KMS-11 (cell line): ENCODE measurements at regions not wholly inside any gene's neighbourhood (a gene's known extent, or its start where the extent isn't known, plus 50 kb on each side); places are given as distances from the start of the nearest gene placed in this dataset.

Experiments
- H2AFZ ChIP-seq: fragments of 200-600 bp; sonication (generic); 2 replicates; pipeline ENCODE4 v1.6.1; 2016; ENCODE audit warnings: antibody characterized with exemption, mixed run types, low read depth
- H3K27ac ChIP-seq: fragments of 200-600 bp; sonication (generic); 2 replicates; pipeline ENCODE4 v1.6.1; 2016; ENCODE audit warnings: mild to moderate bottlenecking, mixed run types
- H3K27me3 ChIP-seq: fragments of 200-600 bp; sonication (generic); 2 replicates; pipeline ENCODE4 v1.6.1; 2017; ENCODE audit warnings: mild to moderate bottlenecking, low read depth, mixed run types, moderate library complexity; ENCODE audit not compliant: insufficient read depth
- H3K36me3 ChIP-seq: fragments of 200-600 bp; sonication (generic); 2 replicates; pipeline ENCODE4 v1.6.1; 2017; ENCODE audit warnings: mild to moderate bottlenecking, mixed run types; ENCODE audit not compliant: insufficient read depth
- H3K4me1 ChIP-seq: fragments of 200-600 bp; sonication (generic); 2 replicates; pipeline ENCODE4 v1.6.1; 2016; ENCODE audit warnings: mild to moderate bottlenecking, low read depth, mixed run types; ENCODE audit not compliant: poor library complexity, severe bottlenecking
- H3K4me2 ChIP-seq: fragments of 200-600 bp; sonication (generic); 2 replicates; pipeline ENCODE4 v1.7.0; 2016; ENCODE audit warnings: mild to moderate bottlenecking, mixed run types
- H3K4me3 ChIP-seq: fragments of 200-600 bp; sonication (generic); IDR thresholded peaks from 2 replicates; pipeline ENCODE4 v1.6.1; 2017; ENCODE audit warnings: low read depth, low read length, mixed read lengths; ENCODE audit not compliant: insufficient read depth
- H3K79me2 ChIP-seq: fragments of 200-600 bp; sonication (generic); 2 replicates; pipeline ENCODE4 v1.6.1; 2016; ENCODE audit warnings: low read depth, mixed run types; ENCODE audit not compliant: insufficient read depth
- H3K9ac ChIP-seq: fragments of 200-600 bp; sonication (generic); 2 replicates; pipeline ENCODE4 v1.6.1; 2016; ENCODE audit warnings: mild to moderate bottlenecking, mixed run types
- H4K20me1 ChIP-seq: fragments of 200-600 bp; sonication (generic); 2 replicates; pipeline ENCODE4 v1.6.1; 2016; ENCODE audit warnings: mild to moderate bottlenecking, mixed run types; ENCODE audit not compliant: insufficient read depth
- TF ChIP-seq, protein P1 (sequence below): fragments of 200-600 bp; sonication (generic); conservative IDR thresholded peaks from 2 replicates; pipeline ENCODE4 v1.6.1; 2017; ENCODE audit warnings: low read depth, mild to moderate bottlenecking, antibody characterized with exemption, low read length, moderate library complexity, mixed read lengths

DNA sequence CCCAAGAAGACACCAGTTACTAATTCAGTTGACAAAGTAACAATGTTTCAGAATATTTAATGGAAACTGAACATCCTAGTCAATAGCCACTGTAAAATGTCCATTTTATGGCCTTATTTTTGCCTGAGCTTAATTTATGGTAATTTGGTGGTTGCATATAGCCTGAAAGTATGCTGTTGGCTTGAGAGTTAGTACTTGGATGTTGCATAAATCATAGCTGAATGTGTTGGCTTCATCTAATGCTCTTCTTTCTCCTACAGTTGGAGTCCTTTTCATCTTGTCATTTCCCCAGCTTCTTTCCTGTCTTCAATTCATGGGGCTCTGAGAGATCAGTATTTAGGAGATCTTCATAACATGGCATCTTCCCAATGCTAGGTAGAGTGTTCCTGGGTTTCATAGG is 164.6 kb downstream of the MAT2B start:
- Histone ChIP-seq H3K4me3 (no peak overlapping the region), H3K4me1 (no peaks in the 10 kb centered on the region), H3K36me3 (no peaks in the 10 kb centered on the region), H2AFZ (no peak overlapping the region), H3K4me2 (no peak overlapping the region), H3K27ac (no peak overlapping the region), H4K20me1 (no peaks in the 10 kb centered on the region), H3K27me3 (no peaks in the 10 kb centered on the region), H3K9ac (no peak overlapping the region), H3K79me2 (no peaks in the 10 kb centered on the region)
- TF ChIP-seq, protein P1, sequence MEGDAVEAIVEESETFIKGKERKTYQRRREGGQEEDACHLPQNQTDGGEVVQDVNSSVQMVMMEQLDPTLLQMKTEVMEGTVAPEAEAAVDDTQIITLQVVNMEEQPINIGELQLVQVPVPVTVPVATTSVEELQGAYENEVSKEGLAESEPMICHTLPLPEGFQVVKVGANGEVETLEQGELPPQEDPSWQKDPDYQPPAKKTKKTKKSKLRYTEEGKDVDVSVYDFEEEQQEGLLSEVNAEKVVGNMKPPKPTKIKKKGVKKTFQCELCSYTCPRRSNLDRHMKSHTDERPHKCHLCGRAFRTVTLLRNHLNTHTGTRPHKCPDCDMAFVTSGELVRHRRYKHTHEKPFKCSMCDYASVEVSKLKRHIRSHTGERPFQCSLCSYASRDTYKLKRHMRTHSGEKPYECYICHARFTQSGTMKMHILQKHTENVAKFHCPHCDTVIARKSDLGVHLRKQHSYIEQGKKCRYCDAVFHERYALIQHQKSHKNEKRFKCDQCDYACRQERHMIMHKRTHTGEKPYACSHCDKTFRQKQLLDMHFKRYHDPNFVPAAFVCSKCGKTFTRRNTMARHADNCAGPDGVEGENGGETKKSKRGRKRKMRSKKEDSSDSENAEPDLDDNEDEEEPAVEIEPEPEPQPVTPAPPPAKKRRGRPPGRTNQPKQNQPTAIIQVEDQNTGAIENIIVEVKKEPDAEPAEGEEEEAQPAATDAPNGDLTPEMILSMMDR = no peak

DNA sequence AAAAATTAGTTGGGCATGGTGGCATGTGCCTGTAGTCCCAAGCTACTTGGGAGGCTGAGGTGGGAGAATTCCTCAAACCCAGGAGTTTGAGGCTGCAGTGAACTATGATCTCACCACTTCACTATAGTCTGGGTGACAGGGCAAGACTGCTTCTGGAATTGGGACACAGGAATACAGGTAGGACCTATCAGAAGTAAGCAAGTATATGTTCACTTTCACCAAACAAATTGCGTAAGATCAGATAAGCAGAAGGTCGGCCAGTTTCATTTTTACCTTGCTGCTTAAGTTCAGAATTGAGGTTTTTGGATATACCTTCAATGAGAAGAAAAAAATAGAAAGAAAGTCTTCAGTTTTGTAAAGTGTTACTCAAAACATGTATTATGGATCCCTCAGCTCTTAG is 171.7 kb downstream of the MAT2B start:
- Histone ChIP-seq H2AFZ (no peak overlapping the region), H3K9ac (no peak overlapping the region), H3K36me3 (no peaks in the 10 kb centered on the region), H3K4me3 (no peak overlapping the region), H3K4me2 (no peak overlapping the region), H3K27me3 (no peaks in the 10 kb centered on the region), H4K20me1 (no peaks in the 10 kb centered on the region), H3K4me1 (no peaks in the 10 kb centered on the region), H3K79me2 (no peaks in the 10 kb centered on the region), H3K27ac (no peak overlapping the region)
- TF ChIP-seq, protein P1 = no peak

DNA sequence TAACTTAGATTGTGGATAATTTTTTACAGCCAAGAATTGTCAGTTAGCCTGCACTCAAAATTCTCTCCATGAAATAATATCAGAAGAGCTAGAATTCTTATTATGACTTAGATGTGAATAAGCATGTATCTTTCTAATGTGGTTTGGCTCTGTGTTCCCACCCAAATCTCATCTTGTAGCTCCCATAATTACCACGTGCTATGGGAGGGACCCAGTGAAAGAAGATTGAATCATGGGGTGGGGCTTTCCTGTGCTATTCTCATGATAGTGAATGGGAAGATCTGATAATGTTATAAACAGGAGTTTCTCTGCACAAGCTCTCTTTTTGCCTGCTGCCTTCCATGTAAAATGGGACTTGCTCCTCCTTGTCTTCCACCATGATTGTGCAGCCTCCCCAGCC is 176.8 kb downstream of the MAT2B start:
- Histone ChIP-seq H3K36me3 (no peaks in the 10 kb centered on the region), H3K79me2 (no peaks in the 10 kb centered on the region), H3K4me3 (no peak overlapping the region), H3K4me1 (no peaks in the 10 kb centered on the region), H3K27ac (no peak overlapping the region), H3K4me2 (no peak overlapping the region), H3K27me3 (no peaks in the 10 kb centered on the region), H2AFZ (no peak overlapping the region), H3K9ac (no peak overlapping the region), H4K20me1 (no peaks in the 10 kb centered on the region)
- TF ChIP-seq, protein P1 = no peak

DNA sequence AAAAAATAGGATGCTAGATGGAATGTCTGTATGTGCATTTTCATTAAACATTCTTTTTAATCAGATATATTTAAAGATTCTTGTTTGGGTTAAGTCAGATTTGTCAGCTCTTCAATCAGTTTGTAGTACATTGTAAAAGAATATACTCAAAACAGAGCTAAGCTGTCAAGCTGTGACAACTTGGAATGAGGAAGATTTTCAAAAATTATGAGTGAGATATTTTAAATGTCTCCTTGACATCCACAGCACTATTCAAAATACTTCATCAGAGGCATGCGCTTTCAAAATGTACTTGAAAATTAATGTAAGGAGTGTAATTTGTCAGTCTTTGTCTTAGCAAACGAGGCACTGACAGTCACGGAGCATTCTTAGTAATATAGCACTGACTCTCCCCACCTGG is 182.0 kb downstream of the MAT2B start:
- H3K27me3 ChIP-seq = no peaks in the 10 kb centered on the region
- no peak overlapping the region for H2AFZ ChIP-seq
- no peaks in the 10 kb centered on the region for H3K36me3 ChIP-seq
- no peaks in the 10 kb centered on the region for H4K20me1 ChIP-seq
- no peak overlapping the region for H3K27ac ChIP-seq
- no peaks in the 10 kb centered on the region for H3K4me1 ChIP-seq
- no peak overlapping the region for H3K4me3 ChIP-seq
- TF ChIP-seq, protein P1 = no peak
- no peaks in the 10 kb centered on the region for H3K79me2 ChIP-seq
- H3K9ac ChIP-seq = no peak overlapping the region
- H3K4me2 ChIP-seq = no peak overlapping the region

DNA sequence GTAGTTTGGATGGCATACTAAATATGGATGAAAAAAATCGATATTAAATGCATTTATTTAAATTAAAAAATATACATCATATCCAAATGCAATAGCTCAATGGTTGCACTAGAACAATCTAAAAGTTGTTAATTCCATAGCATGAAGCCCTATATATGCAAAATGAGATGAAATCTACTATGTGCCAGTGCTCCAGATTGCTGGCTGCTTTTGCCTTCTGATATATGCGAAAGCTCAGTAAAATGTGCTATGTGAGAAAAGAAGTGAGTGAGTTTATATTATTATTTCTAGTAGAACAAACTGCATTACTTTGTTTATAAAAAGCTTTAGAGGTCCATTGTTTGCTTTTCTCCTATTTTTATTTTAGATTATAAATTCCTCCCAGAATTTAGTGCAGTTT is 186.7 kb downstream of the MAT2B start:
- Histone ChIP-seq H3K27me3 (no peaks in the 10 kb centered on the region), H3K36me3 (no peaks in the 10 kb centered on the region), H2AFZ (no peak overlapping the region), H3K4me2 (no peak overlapping the region), H3K79me2 (no peaks in the 10 kb centered on the region), H3K27ac (no peak overlapping the region), H3K4me3 (no peak overlapping the region), H3K9ac (no peak overlapping the region), H3K4me1 (peaks cover 7% of the 10 kb centered on the region), H4K20me1 (no peaks in the 10 kb centered on the region)
- TF ChIP-seq, protein P1 = no peak
